ENCODE measurements at regions not wholly inside any gene's neighbourhood (a gene's known extent, or its start where the extent isn't known, plus 50 kb on each side); places are given as distances from the start of the nearest gene placed in this dataset.
"Not testable (repeated sequence)": the region's sequence is repeated elsewhere in the genome, so short reads cannot be mapped to it uniquely, and the experiment has no call there.

GRCh38 chr4:153094435-153094834 lies 109.8 kb upstream of the TRIM2 start:
- Histone ChIP-seq H3K4me1 (ENCODE audit: control insufficient read depth, insufficient read depth, low read length) (no peaks in the 10 kb centered on the region), H3K36me3 (ENCODE audit: control insufficient read depth, insufficient read depth, low read length) (no peaks in the 10 kb centered on the region), H3K4me3 (ENCODE audit: low read length) (no peak overlapping the region), H3K9ac (ENCODE audit: low read length) (no peak overlapping the region), H3K27ac (ENCODE audit: low read depth, low read length) (no peak overlapping the region), H3K27me3 (ENCODE audit: control insufficient read depth, insufficient read depth, low read length) (no peaks in the 10 kb centered on the region)

GRCh38 chr4:153095448-153096204 lies 108.6 kb upstream of the TRIM2 start:
- Histone ChIP-seq H3K36me3 (ENCODE audit: control insufficient read depth, insufficient read depth, low read length) (no peaks in the 10 kb centered on the region), H3K27me3 (ENCODE audit: control insufficient read depth, insufficient read depth, low read length) (no peaks in the 10 kb centered on the region), H3K27ac (ENCODE audit: low read depth, low read length) (no peak overlapping the region)

GRCh38 chr4:153096344-153096743 lies 107.9 kb upstream of the TRIM2 start:
- Histone ChIP-seq H3K4me1 (ENCODE audit: control insufficient read depth, insufficient read depth, low read length) (no peaks in the 10 kb centered on the region), H3K36me3 (ENCODE audit: control insufficient read depth, insufficient read depth, low read length) (no peaks in the 10 kb centered on the region), H3K27ac (ENCODE audit: low read depth, low read length) (no peak overlapping the region), H3K9ac (ENCODE audit: low read length) (no peak overlapping the region), H3K27me3 (ENCODE audit: control insufficient read depth, insufficient read depth, low read length) (no peaks in the 10 kb centered on the region), H3K4me3 (ENCODE audit: low read length) (no peak overlapping the region)

More at GRCh38 chr4:153095448-153096204, 108.6 kb upstream of the TRIM2 start:
- Histone ChIP-seq H3K4me1 (ENCODE audit: control insufficient read depth, insufficient read depth, low read length) (no peaks in the 10 kb centered on the region), H3K4me3 (ENCODE audit: low read length) (no peak overlapping the region), H3K9ac (ENCODE audit: low read length) (no peak overlapping the region)

GRCh38 chr4:153098427-153098826 lies 105.8 kb upstream of the TRIM2 start:
- Histone ChIP-seq H3K4me1 (ENCODE audit: control insufficient read depth, insufficient read depth, low read length) (no peaks in the 10 kb centered on the region), H3K36me3 (ENCODE audit: control insufficient read depth, insufficient read depth, low read length) (no peaks in the 10 kb centered on the region), H3K27ac (ENCODE audit: low read depth, low read length) (no peak overlapping the region), H3K9ac (ENCODE audit: low read length) (no peak overlapping the region), H3K4me3 (ENCODE audit: low read length) (no peak overlapping the region), H3K27me3 (ENCODE audit: control insufficient read depth, insufficient read depth, low read length) (no peaks in the 10 kb centered on the region)

GRCh38 chr4:153099391-153100140 lies 104.7 kb upstream of the TRIM2 start:
- no peak overlapping the region for H3K4me3 ChIP-seq (ENCODE audit: low read length)
- no peaks in the 10 kb centered on the region for H3K27me3 ChIP-seq (ENCODE audit: control insufficient read depth, insufficient read depth, low read length)
- no peaks in the 10 kb centered on the region for H3K4me1 ChIP-seq (ENCODE audit: control insufficient read depth, insufficient read depth, low read length)
- no peak overlapping the region for H3K9ac ChIP-seq (ENCODE audit: low read length)
- H3K36me3 ChIP-seq (ENCODE audit: control insufficient read depth, insufficient read depth, low read length) = no peaks in the 10 kb centered on the region
- no peak overlapping the region for H3K27ac ChIP-seq (ENCODE audit: low read depth, low read length)

- H3K27me3 ChIP-seq (ENCODE audit: control insufficient read depth, insufficient read depth, low read length); H3K4me3 ChIP-seq (ENCODE audit: low read length); H3K4me1 ChIP-seq (ENCODE audit: control insufficient read depth, insufficient read depth, low read length); H3K36me3 ChIP-seq (ENCODE audit: control insufficient read depth, insufficient read depth, low read length); H3K27ac ChIP-seq (ENCODE audit: low read depth, low read length); H3K9ac ChIP-seq (ENCODE audit: low read length): not testable (repeated sequence)
Observed at GRCh38 chr4:153106736-153107135, 97.5 kb upstream of the TRIM2 start.

GRCh38 chr4:153107246-153107645 lies 97.0 kb upstream of the TRIM2 start:
- Histone ChIP-seq H3K4me3 (ENCODE audit: low read length) (no peak overlapping the region), H3K9ac (ENCODE audit: low read length) (no peak overlapping the region), H3K4me1 (ENCODE audit: control insufficient read depth, insufficient read depth, low read length) (no peaks in the 10 kb centered on the region), H3K27ac (ENCODE audit: low read depth, low read length) (no peak overlapping the region), H3K36me3 (ENCODE audit: control insufficient read depth, insufficient read depth, low read length) (no peaks in the 10 kb centered on the region), H3K27me3 (ENCODE audit: control insufficient read depth, insufficient read depth, low read length) (no peaks in the 10 kb centered on the region)

- H3K4me3 ChIP-seq (ENCODE audit: low read length) = no peak overlapping the region
- no peaks in the 10 kb centered on the region for H3K27me3 ChIP-seq (ENCODE audit: control insufficient read depth, insufficient read depth, low read length)
- H3K27ac ChIP-seq (ENCODE audit: low read depth, low read length) = no peak overlapping the region
- no peaks in the 10 kb centered on the region for H3K36me3 ChIP-seq (ENCODE audit: control insufficient read depth, insufficient read depth, low read length)
- no peak overlapping the region for H3K9ac ChIP-seq (ENCODE audit: low read length)
- H3K4me1 ChIP-seq (ENCODE audit: control insufficient read depth, insufficient read depth, low read length) = no peaks in the 10 kb centered on the region
Observed at GRCh38 chr4:153109296-153109849, 94.9 kb upstream of the TRIM2 start.

GRCh38 chr4:153110739-153111138 lies 93.5 kb upstream of the TRIM2 start:
- H3K4me3 ChIP-seq (ENCODE audit: low read length) = no peak overlapping the region
- H3K9ac ChIP-seq (ENCODE audit: low read length) = no peak overlapping the region
- H3K4me1 ChIP-seq (ENCODE audit: control insufficient read depth, insufficient read depth, low read length) = peaks cover 3% of the 10 kb centered on the region
- no peak overlapping the region for H3K27ac ChIP-seq (ENCODE audit: low read depth, low read length)
- H3K36me3 ChIP-seq (ENCODE audit: control insufficient read depth, insufficient read depth, low read length) = no peaks in the 10 kb centered on the region
- H3K27me3 ChIP-seq (ENCODE audit: control insufficient read depth, insufficient read depth, low read length) = no peaks in the 10 kb centered on the region

DNA sequence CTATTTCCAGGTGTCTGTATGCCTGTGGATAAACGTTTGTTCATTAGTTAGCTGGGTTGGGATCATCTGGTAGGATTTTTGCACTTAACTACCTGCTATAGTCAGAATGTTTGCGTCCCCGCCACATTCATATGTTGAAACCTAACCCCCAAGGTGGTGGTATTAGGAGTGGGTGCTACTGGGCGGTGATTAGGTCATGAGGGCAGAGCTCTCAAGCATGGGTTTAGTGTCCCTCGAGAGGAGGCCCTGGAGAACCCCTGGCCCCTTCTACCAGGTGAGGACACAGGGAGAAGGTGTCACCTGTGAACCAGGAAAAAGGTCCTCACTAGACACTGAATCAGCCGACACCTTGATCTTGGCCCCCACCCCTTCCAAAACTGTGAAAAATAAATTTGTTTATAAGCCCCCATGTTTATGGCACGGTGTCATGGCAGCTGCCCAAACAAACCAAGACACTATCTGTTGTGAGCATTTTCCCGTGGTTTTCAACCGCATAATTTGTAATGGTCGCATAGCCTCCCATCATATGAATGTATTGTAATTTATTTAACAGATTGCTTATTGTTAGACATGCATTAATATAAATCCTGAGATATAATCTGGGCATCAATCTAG lies 92.7 kb upstream of the TRIM2 start:
- Histone ChIP-seq H3K27me3 (ENCODE audit: control insufficient read depth, insufficient read depth, low read length) (no peaks in the 10 kb centered on the region), H3K36me3 (ENCODE audit: control insufficient read depth, insufficient read depth, low read length) (no peaks in the 10 kb centered on the region), H3K27ac (ENCODE audit: low read depth, low read length) (no peak overlapping the region), H3K4me3 (ENCODE audit: low read length) (no peak overlapping the region), H3K9ac (ENCODE audit: low read length) (no peak overlapping the region), H3K4me1 (ENCODE audit: control insufficient read depth, insufficient read depth, low read length) (peaks cover 5% of the 10 kb centered on the region)

DNA sequence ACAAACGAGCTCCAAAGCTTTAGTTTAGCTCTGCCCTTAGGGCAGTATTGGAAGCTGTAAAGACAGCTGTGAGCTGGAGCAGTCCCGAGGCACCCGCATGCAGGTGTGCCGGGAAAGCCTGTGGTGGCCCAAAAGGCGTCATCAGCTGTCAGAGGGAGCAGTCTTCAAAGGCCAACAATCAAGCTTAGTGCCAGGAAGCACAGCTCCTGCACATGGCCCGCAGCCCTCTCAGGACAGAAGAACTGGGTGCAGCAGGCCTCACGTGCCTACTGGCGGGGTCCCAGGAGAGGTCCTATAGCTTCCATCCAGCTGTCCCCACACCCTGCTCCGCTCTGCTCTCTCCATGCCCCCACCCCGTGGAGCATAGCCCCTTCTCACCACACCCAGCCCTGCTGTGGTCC lies 92.2 kb upstream of the TRIM2 start:
- Histone ChIP-seq H3K9ac (ENCODE audit: low read length) (no peak overlapping the region), H3K36me3 (ENCODE audit: control insufficient read depth, insufficient read depth, low read length) (no peaks in the 10 kb centered on the region), H3K27ac (ENCODE audit: low read depth, low read length) (no peak overlapping the region), H3K4me1 (ENCODE audit: control insufficient read depth, insufficient read depth, low read length) (peaks cover 5% of the 10 kb centered on the region), H3K4me3 (ENCODE audit: low read length) (no peak overlapping the region), H3K27me3 (ENCODE audit: control insufficient read depth, insufficient read depth, low read length) (no peaks in the 10 kb centered on the region)

GRCh38 chr4:153113061-153113837 lies 91.0 kb upstream of the TRIM2 start:
- H3K27ac ChIP-seq (ENCODE audit: low read depth, low read length) = no peak overlapping the region
- no peaks in the 10 kb centered on the region for H3K36me3 ChIP-seq (ENCODE audit: control insufficient read depth, insufficient read depth, low read length)
- no peak overlapping the region for H3K4me3 ChIP-seq (ENCODE audit: low read length)
- no peak overlapping the region for H3K9ac ChIP-seq (ENCODE audit: low read length)
- H3K27me3 ChIP-seq (ENCODE audit: control insufficient read depth, insufficient read depth, low read length) = no peaks in the 10 kb centered on the region
- peaks cover 5% of the 10 kb centered on the region for H3K4me1 ChIP-seq (ENCODE audit: control insufficient read depth, insufficient read depth, low read length)
